Fibroblast of the conjunctiva (primary cell): ENCODE measurements at regions not wholly inside any gene's neighbourhood (a gene's known extent, or its start where the extent isn't known, plus 50 kb on each side); places are given as distances from the start of the nearest gene placed in this dataset.
"Not testable (repeated sequence)": the region's sequence is repeated elsewhere in the genome, so short reads cannot be mapped to it uniquely, and the experiment has no call there.

Source experiments
- DNase-seq: peaks from one replicate; pipeline ENCODE4 v3.0.0-alpha.2; 2010; ENCODE audit warnings: low read depth

- DNase-seq = not testable (repeated sequence)
Measured at GRCh38 chr4:174400603-174401302, 117.0 kb downstream of the CEP44 start.

GRCh38 chr4:174398728-174399127, 115.0 kb downstream of the CEP44 start:
- DNase-seq = peak; percentile 67

- no peak for DNase-seq
Measured at GRCh38 chr4:174397366-174398155, 113.8 kb downstream of the CEP44 start.

GRCh38 chr4:174396599-174397110, 112.9 kb downstream of the CEP44 start:
- no peak for DNase-seq

- peak; percentile 14 for DNase-seq
Measured at GRCh38 chr4:174394915-174395314, 111.2 kb downstream of the CEP44 start.

- DNase-seq = no peak
Measured at GRCh38 chr4:174389439-174389838, 105.7 kb downstream of the CEP44 start.

- DNase-seq = no peak
Measured at GRCh38 chr4:174388461-174389145, 104.9 kb downstream of the CEP44 start.

- DNase-seq = no peak
Measured at GRCh38 chr4:174387721-174388120, 104.0 kb downstream of the CEP44 start.

GRCh38 chr4:174387143-174387542, 103.4 kb downstream of the CEP44 start:
- no peak for DNase-seq

- DNase-seq = no peak
Measured at GRCh38 chr4:174383783-174384182, 100.1 kb downstream of the CEP44 start.

- DNase-seq = not testable (repeated sequence)
Measured at GRCh38 chr4:174382938-174383605, 99.4 kb downstream of the CEP44 start.
